ENCODE measurements at regions not wholly inside any gene's neighbourhood (a gene's known extent, or its start where the extent isn't known, plus 50 kb on each side); places are given as distances from the start of the nearest gene placed in this dataset.
"Not testable (repeated sequence)": the region's sequence is repeated elsewhere in the genome, so short reads cannot be mapped to it uniquely, and the experiment has no call there.

GRCh38 chr21:27772816-27773215, 805.9 kb upstream of the ADAMTS5 start:
- no peak for TF ChIP-seq POLR2A (IDR thresholded peaks at IDR 0.05)
- no peak for TF ChIP-seq CTCF (IDR thresholded peaks at IDR 0.05)
- no peak for TF ChIP-seq EP300 (IDR thresholded peaks at IDR 0.05)
- Histone ChIP-seq H3K4me1 (ENCODE audit: insufficient read depth) (no peaks in the 10 kb centered on the region), H3K27ac (no peak overlapping the region), H3K9me3 (no peaks in the 10 kb centered on the region), H3K4me3 (no peak overlapping the region), H3K36me3 (no peaks in the 10 kb centered on the region), H3K27me3 (no peaks in the 10 kb centered on the region)
- intact Hi-C loops (cut with DNase I): no loop called here
- no peak for DNase-seq

- Histone ChIP-seq H3K4me1 (ENCODE audit: insufficient read depth) (no peaks in the 10 kb centered on the region), H3K4me3 (no peak overlapping the region), H3K27me3 (no peaks in the 10 kb centered on the region), H3K36me3 (no peaks in the 10 kb centered on the region), H3K9me3 (no peaks in the 10 kb centered on the region), H3K27ac (no peak overlapping the region)
- intact Hi-C loops (cut with DNase I): no loop called here
- no peak for DNase-seq
- WGBS, 3 donors: 84 to 91% (median 91%) methylated on average over 5 of the region's 5 CpGs
- TF ChIP-seq EP300 (IDR thresholded peaks at IDR 0.05): no peak
- TF ChIP-seq POLR2A (IDR thresholded peaks at IDR 0.05): no peak
- no peak for TF ChIP-seq CTCF (IDR thresholded peaks at IDR 0.05)
Measured at GRCh38 chr21:27771938-27772483, 805.1 kb upstream of the ADAMTS5 start.

GRCh38 chr21:27769763-27770162, 802.9 kb upstream of the ADAMTS5 start:
- no peaks in the 10 kb centered on the region for H3K4me1 ChIP-seq (ENCODE audit: insufficient read depth)
- 91 to 96% (median 92%) methylated on average over 2 of the region's 2 CpGs for WGBS, 3 donors
- H3K27ac ChIP-seq: no peak overlapping the region
- H3K36me3 ChIP-seq: no peaks in the 10 kb centered on the region
- H3K4me3 ChIP-seq: no peak overlapping the region
- TF ChIP-seq EP300 (IDR thresholded peaks at IDR 0.05): no peak
- no peak for TF ChIP-seq CTCF (IDR thresholded peaks at IDR 0.05)
- no peak for TF ChIP-seq POLR2A (IDR thresholded peaks at IDR 0.05)
- intact Hi-C loops (cut with DNase I): no loop called here
- no peak for DNase-seq
- no peaks in the 10 kb centered on the region for H3K9me3 ChIP-seq
- no peaks in the 10 kb centered on the region for H3K27me3 ChIP-seq

GRCh38 chr21:27768046-27768637, 801.3 kb upstream of the ADAMTS5 start:
- DNase-seq; H3K4me1 ChIP-seq (ENCODE audit: insufficient read depth); intact Hi-C loops (cut with DNase I); H3K27ac ChIP-seq; H3K27me3 ChIP-seq; H3K9me3 ChIP-seq; H3K4me3 ChIP-seq; H3K36me3 ChIP-seq: not testable (repeated sequence)
- whole genome bisulfite sequencing, 3 donors: 94 to 97% (median 94%) methylated on average over 5 of the region's 5 CpGs

GRCh38 chr21:27764056-27764455, 797.2 kb upstream of the ADAMTS5 start:
- WGBS, 3 donors: 87 to 98% (median 96%) methylated on average over 1 of the region's 1 CpG
- no peak for TF ChIP-seq CTCF (IDR thresholded peaks at IDR 0.05)
- TF ChIP-seq POLR2A (IDR thresholded peaks at IDR 0.05): no peak
- TF ChIP-seq EP300 (IDR thresholded peaks at IDR 0.05): no peak
- no peak for DNase-seq
- Histone ChIP-seq H3K4me1 (ENCODE audit: insufficient read depth) (no peaks in the 10 kb centered on the region), H3K9me3 (no peaks in the 10 kb centered on the region), H3K36me3 (no peaks in the 10 kb centered on the region), H3K27ac (no peak overlapping the region), H3K4me3 (no peak overlapping the region), H3K27me3 (no peaks in the 10 kb centered on the region)
- intact Hi-C loops (cut with DNase I): no loop called here
